Sigmoid colon (tissue), 6 donors: ENCODE measurements at regions not wholly inside any gene's neighbourhood (a gene's known extent, or its start where the extent isn't known, plus 50 kb on each side); places are given as distances from the start of the nearest gene placed in this dataset.
A peak's percentile ranks its signal among the peaks of the same experiment; 100 is the strongest.

Source experiments
- DNase-seq: peaks from one replicate; pipeline ENCODE4 v3.0.0-alpha.2; 2019
- H3K27ac ChIP-seq, 4 donors: fragments of 200-600 bp; sonication (generic); one replicate each; pipeline ENCODE4 v1.5.1; 2016 to 2019; ENCODE audit warnings: mild to moderate bottlenecking in 1 of 4
- H3K27me3 ChIP-seq, 3 donors: fragments of 200-600 bp; sonication (generic); one replicate each; pipeline ENCODE4 v1.5.1; 2019; ENCODE audit warnings: mild to moderate bottlenecking in 1 of 3
- H3K36me3 ChIP-seq, 4 donors: fragments of 200-600 bp; sonication (generic); one replicate each; pipeline ENCODE4 v1.5.1; 2016 to 2019
- H3K4me1 ChIP-seq, 4 donors: fragments of 200-600 bp; sonication (generic); one replicate each; pipeline ENCODE4 v1.5.1; 2017 to 2019
- H3K4me3 ChIP-seq, 4 donors: fragments of 200-600 bp; sonication (generic); one replicate each; pipeline ENCODE4 v1.5.1; 2017 to 2019; ENCODE audit warnings: mild to moderate bottlenecking in 2 of 4, moderate library complexity in 1 of 4
- H3K9me3 ChIP-seq, 4 donors: fragments of 200-600 bp in 3 of 4; sonication (generic) in 3 of 4; one replicate each; pipeline versions ENCODE4 v1.5.1 to v1.6.1; 2013 to 2019
- EP300 ChIP-seq, 4 donors: sonication (generic); formaldehyde crosslinking; IDR thresholded peaks; one replicate each; pipeline ENCODE4 v1.6.1; 2017; ENCODE audit warnings: antibody characterized with exemption in 4 of 4
- POLR2A ChIP-seq, 2 donors: fragments of 450-650 bp; IDR thresholded peaks; one replicate each; pipeline ENCODE4 v1.6.1; 2016; ENCODE audit warnings: antibody characterized with exemption in 2 of 2, mild to moderate bottlenecking in 2 of 2, moderate library complexity in 2 of 2
- POLR2AphosphoS5 ChIP-seq, 4 donors: sonication (generic); formaldehyde crosslinking; IDR thresholded peaks; one replicate each; pipeline ENCODE4 v1.6.1; 2017; ENCODE audit warnings: antibody characterized with exemption in 4 of 4
- WGBS, 2 donors: extraction: QIAGEN DNeasy Blood & Tissue Kit; methylation state at CpG; one replicate each; pipeline ENCODE4 v1.1.7; 2013; 5-methylcytosine and 5-hydroxymethylcytosine counted together
- intact Hi-C: fragments of 100-400 bp; cut with DNase I; formaldehyde crosslinking; loops from one replicate; pipeline ENCODE4 v1.15.1; 2023
- TF ChIP-seq, protein P1 (sequence below), 4 experiments: fragments of 450-650 bp in 3 of 4; fragments of 200-600 bp in 1 of 4; IDR thresholded peaks; one replicate each; pipeline ENCODE4 v1.5.1; 2016 to 2019; ENCODE audit warnings: antibody characterized with exemption in 4 of 4, mild to moderate bottlenecking in 3 of 4, moderate library complexity in 2 of 4
- donor health status: healthy with polysubstance abuse.
- donor health status: healthy.

DNA sequence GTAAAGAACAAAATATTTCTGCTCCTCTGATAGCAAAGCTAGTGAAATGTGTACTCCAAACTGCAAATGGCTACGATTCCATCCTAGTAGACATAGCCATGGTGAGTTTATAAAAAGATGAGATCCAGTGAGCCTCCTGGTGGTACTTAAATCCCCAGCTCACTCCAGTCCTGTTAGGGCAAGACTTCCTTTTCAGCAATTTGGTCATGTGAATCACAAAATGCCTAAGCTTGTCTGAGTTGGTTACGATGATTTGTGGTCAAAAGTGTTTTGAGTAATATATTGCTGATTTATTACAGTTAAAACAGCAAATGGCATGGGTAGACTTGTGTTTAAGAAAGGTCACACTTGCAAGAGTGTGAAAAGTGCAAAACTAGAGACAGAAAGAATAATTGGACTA lies 102.7 kb upstream of the NAV3 start:
- no peaks in the 10 kb centered on the region for H3K36me3 ChIP-seq
- no peak for DNase-seq
- H3K27me3 ChIP-seq = no peaks in the 10 kb centered on the region
- TF ChIP-seq EP300 (IDR thresholded peaks at IDR 0.05) (no peak), POLR2AphosphoS5 (IDR thresholded peaks at IDR 0.05) (no peak), POLR2A (IDR thresholded peaks at IDR 0.05) (no peak)
- TF ChIP-seq, protein P1, sequence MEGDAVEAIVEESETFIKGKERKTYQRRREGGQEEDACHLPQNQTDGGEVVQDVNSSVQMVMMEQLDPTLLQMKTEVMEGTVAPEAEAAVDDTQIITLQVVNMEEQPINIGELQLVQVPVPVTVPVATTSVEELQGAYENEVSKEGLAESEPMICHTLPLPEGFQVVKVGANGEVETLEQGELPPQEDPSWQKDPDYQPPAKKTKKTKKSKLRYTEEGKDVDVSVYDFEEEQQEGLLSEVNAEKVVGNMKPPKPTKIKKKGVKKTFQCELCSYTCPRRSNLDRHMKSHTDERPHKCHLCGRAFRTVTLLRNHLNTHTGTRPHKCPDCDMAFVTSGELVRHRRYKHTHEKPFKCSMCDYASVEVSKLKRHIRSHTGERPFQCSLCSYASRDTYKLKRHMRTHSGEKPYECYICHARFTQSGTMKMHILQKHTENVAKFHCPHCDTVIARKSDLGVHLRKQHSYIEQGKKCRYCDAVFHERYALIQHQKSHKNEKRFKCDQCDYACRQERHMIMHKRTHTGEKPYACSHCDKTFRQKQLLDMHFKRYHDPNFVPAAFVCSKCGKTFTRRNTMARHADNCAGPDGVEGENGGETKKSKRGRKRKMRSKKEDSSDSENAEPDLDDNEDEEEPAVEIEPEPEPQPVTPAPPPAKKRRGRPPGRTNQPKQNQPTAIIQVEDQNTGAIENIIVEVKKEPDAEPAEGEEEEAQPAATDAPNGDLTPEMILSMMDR (IDR thresholded peaks at IDR 0.05) = no peak
- intact Hi-C loops = loop anchor here (5.0 kb wide), 1 partner anchor 199 kb away; no protein-coding TSS in a partner anchor
- H3K9me3 ChIP-seq = no peaks in the 10 kb centered on the region
- WGBS, 2 donors = 85 to 92% methylated on average over 2 of the region's 2 CpGs
- no peak overlapping the region for H3K4me3 ChIP-seq
- peak overlapping the region in 2 of 4 donors; percentile 7 to 49 for H3K27ac ChIP-seq
- H3K4me1 ChIP-seq = peaks cover 0 to 13% (median 2%) of the 10 kb centered on the region in 4 donors

DNA sequence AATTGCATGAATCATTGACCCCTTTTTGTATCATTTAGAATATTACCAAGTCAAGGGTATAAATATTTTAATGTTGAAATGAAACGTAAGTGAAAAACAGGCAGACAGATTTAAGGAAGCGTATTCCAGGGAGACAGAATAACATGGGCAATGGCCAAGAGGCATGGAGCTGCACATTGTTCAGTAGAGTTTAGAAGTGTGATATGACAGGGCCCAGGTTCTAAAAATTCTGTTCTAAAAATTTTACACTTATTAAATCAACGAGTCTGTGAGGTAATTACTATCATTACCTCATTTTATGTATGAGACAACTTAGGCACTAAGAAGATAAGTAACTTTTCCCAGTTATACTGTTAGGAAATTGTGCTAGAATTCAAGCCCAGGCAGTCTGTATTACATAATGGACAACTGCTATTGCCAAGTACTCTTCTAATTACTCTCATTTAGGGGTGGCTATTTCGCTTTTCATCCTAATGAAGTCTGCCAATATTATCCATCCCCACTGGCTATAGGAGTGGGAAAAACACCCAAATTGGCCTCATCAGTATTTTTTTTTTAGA lies 103.2 kb upstream of the NAV3 start:
- H3K4me3 ChIP-seq = no peak overlapping the region
- intact Hi-C loops = loop anchor here (5.0 kb wide), 1 partner anchor 200 kb away; no protein-coding TSS in a partner anchor
- WGBS, 2 donors = 79 to 80% methylated on average over 4 of the region's 4 CpGs
- DNase-seq = no peak
- H3K27ac ChIP-seq = peak overlapping the region in 2 of 4 donors; percentile 7 to 49
- peaks cover 0 to 13% (median 2%) of the 10 kb centered on the region in 4 donors for H3K4me1 ChIP-seq
- TF ChIP-seq POLR2AphosphoS5 (IDR thresholded peaks at IDR 0.05) (peak in 1 of 4 donors; percentile 20), EP300 (IDR thresholded peaks at IDR 0.05) (no peak)
- H3K27me3 ChIP-seq = no peaks in the 10 kb centered on the region
- no peaks in the 10 kb centered on the region for H3K9me3 ChIP-seq
- H3K36me3 ChIP-seq = no peaks in the 10 kb centered on the region

DNA sequence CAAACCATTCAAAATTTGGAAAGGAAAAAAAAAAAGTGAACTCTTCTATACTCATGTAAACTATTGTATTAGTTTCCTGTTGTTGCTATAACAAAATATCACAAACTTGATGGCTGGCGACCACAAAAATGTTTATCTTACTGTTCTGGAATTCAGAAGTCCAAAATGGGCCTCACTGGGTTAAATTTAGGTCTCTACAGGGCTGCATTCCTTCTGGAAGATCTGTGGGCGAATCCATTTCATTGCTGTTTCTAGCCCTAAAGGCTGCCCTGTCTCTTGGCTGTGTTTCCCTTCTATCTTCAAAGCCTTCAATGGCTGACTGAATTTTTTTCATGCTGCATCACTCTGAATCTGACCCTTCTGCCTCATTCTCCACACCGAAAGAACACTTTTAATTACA lies 105.1 kb upstream of the NAV3 start:
- Histone ChIP-seq H3K36me3 (no peaks in the 10 kb centered on the region), H3K4me1 (peaks cover 0 to 13% (median 2%) of the 10 kb centered on the region in 4 donors), H3K27ac (no peak overlapping the region), H3K27me3 (no peaks in the 10 kb centered on the region), H3K9me3 (no peaks in the 10 kb centered on the region), H3K4me3 (no peak overlapping the region)
- no peak for TF ChIP-seq POLR2A (IDR thresholded peaks at IDR 0.05)
- no peak for TF ChIP-seq EP300 (IDR thresholded peaks at IDR 0.05)
- no peak for TF ChIP-seq POLR2AphosphoS5 (IDR thresholded peaks at IDR 0.05)
- TF ChIP-seq, protein P1 (IDR thresholded peaks at IDR 0.05) = no peak
- WGBS, 2 donors = 83 to 85% methylated on average over 3 of the region's 3 CpGs
- no peak for DNase-seq
- intact Hi-C loops = loop anchor here (5.0 kb wide), 1 partner anchor 202 kb away; no protein-coding TSS in a partner anchor

DNA sequence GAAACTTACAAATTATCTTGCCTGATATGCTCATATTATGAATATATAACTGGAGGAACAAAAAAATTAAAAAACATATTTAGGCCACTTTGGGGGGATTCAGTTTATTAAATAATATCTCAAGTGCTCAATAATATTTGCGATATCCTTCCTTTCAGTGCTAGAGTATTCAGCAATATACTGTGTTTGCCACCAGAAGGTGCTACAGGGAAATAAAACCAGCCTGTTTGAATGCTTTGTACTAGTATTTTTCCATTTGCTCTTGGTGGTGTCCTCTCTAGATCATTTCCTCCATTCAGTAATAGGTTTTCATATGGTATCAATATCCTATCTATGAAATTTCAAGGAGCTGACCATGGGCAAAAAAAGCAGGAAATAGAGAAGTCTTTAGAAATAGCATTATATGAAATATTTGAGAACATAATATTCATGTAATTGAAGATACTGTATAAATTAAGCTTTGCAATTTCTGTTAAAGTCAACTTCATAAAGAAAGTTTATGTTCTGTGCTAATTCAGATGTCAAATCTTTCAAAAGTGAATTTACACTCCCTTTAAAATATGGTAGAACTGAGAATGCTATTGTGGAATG lies 106.2 kb upstream of the NAV3 start:
- DNase-seq = no peak
- no peaks in the 10 kb centered on the region for H3K9me3 ChIP-seq
- H3K36me3 ChIP-seq = no peaks in the 10 kb centered on the region
- intact Hi-C loops = no loop called here
- 33 to 75% methylated on average over 1 of the region's 1 CpG for WGBS, 2 donors
- H3K4me3 ChIP-seq = no peak overlapping the region
- H3K27me3 ChIP-seq = no peaks in the 10 kb centered on the region
- TF ChIP-seq, protein P1 (IDR thresholded peaks at IDR 0.05) = peak in 2 of 4 experiments; percentile 21 to 29
- no peak for TF ChIP-seq EP300 (IDR thresholded peaks at IDR 0.05)
- H3K4me1 ChIP-seq = peaks cover 0 to 13% (median 2%) of the 10 kb centered on the region in 4 donors
- no peak overlapping the region for H3K27ac ChIP-seq

DNA sequence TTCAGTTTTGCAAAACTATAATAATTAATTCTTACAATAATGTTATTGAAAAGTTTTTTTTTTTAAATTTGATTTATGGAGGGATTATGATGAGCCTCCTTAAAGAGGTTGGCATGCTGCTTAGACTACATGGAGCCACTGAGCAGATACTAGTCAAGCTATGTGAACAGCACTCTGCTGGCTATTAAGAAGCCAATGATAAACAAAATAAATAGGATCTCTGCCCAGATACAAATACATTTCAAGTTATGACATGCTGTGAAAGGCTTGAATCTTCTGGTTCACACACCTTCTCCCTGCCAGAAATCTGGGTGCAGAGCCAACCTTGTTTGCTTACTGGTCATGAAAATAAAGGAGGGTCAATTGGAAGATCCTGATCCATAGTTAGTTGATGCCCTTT lies 107.4 kb upstream of the NAV3 start:
- no peak overlapping the region for H3K27ac ChIP-seq
- H3K4me1 ChIP-seq = peaks cover 0 to 13% (median 2%) of the 10 kb centered on the region in 4 donors
- H3K9me3 ChIP-seq = peaks cover 0 to 1% (median 0%) of the 10 kb centered on the region in 4 donors
- no peaks in the 10 kb centered on the region for H3K27me3 ChIP-seq
- intact Hi-C loops = no loop called here
- no peaks in the 10 kb centered on the region for H3K36me3 ChIP-seq
- no peak for TF ChIP-seq POLR2AphosphoS5 (IDR thresholded peaks at IDR 0.05)
- TF ChIP-seq, protein P1 (IDR thresholded peaks at IDR 0.05) = no peak
- no peak overlapping the region for H3K4me3 ChIP-seq
- DNase-seq = no peak
